ENCODE measurements at regions not wholly inside any gene's neighbourhood (a gene's known extent, or its start where the extent isn't known, plus 50 kb on each side); places are given as distances from the start of the nearest gene placed in this dataset.

DNA sequence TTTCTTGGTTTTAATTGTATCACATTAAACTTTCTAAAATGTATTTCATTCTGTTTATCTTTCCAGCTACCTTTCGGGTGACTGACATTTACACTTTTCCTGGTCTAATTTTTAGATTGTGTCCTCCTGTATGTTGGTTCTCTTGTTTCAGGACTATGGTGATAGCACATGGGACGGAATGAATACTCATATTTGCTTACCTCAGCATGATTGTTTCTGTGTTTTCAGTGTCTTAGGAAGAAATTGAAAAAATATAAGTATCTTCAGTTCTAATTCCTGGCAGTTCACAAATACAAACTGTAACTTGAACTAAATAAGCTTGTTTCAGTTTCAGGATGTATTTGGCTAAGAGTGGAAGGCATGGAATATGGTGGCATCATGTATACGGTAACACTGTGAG is 80.1 kb upstream of the ROBO1 start:
- DNase-seq (ENCODE audit: low read depth in 4 of 4, low spot score in 3 of 4): no peak

DNA sequence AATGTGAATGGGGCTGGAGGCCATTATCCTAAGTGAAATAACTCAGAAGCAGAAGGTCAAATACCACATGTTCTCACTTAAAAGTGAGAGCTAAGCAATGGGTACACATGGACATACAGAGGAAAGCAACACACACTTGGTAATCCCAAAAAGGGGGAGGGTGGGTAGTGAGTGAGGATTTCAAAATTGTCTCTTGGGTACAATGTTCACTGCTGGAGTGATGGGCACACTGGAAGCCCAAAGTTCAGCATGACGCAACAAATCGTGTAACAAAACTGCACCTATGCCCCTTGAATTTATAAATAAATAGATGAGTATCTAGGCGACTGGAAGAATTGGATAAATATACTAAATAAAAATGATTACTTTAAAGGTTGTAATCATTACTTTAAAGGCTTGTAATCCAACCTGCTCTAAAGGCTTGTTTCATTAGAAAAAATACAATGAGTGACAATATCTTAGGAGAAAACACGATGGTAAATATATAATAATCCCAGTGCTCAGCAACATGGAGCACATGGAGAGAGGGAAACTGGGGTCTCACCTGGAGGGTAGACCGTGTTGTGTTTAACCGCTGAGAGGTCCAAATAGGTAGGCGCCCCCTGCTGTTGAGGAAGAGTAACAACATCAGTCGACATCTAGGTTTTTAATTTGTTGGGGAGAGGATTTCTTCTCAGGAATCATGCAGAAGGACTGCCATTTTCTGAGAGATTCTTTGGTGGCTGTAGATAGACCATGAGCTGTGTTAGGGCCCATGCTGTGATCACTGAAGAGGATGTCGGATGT is 78.5 kb upstream of the ROBO1 start:
- DNase-seq (ENCODE audit: low read depth in 4 of 4, low spot score in 3 of 4): no peak

DNA sequence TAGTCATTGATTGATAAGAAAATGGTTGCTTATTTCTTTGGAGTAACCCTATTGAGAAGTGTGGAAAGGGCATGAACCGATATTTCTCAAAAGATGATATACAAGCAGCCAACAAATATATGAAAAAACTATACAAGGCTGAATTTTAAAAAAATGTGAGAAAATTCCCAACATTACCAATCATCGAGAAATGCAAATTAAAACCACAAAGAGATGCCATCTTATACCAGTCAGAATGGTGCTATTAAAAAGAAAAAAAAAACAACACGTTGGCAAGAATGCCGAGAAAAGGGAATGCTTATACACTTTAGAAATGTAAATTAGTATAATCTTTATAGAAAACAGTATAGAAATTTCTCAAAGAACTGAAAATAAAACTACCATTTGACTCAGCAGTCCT is 77.7 kb upstream of the ROBO1 start:
- DNase-seq (ENCODE audit: low read depth in 4 of 4, low spot score in 3 of 4): no peak

DNA sequence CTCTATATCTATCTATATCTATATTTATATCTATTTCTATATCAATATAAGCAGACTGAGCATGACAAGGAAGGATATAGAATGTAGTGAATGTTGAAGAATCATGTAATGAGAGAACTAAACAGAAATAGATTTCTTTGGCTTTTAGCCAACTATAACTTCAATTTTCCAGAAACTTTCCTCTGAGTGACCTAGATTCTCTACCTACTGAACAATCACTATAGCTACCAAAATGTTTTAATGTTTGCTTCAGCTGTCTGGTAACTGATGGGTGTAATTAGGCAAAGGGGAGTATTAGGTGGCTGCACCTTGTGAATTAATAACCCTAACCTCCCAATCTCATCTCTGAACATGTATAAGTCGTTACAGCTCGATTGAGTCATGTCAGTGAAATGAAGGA is 76.4 kb upstream of the ROBO1 start:
- DNase-seq (ENCODE audit: low read depth in 4 of 4, low spot score in 3 of 4): no peak

DNA sequence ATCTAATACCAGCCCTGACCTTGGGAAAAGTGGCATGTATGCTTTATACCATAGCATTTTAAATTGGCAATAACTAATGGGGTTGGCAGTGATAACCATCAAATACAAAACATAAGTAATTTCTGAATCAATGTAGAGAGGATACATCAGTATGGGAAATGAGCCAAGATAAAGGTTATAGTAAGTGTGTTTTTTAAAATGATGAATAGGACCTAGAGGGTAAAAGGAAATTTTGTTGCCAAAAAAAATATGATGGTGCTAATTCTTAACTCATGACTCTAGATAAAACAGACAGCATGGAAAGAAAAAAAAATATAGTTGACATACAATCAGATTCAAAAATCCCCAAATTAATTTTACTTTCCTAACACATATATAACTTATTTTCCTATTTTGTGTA is 75.4 kb upstream of the ROBO1 start:
- DNase-seq (ENCODE audit: low read depth in 4 of 4, low spot score in 3 of 4): no peak

GRCh38 chr3:79835701-79836100 is 67.9 kb upstream of the ROBO1 start:
- DNase-seq (ENCODE audit: low read depth in 4 of 4, low spot score in 3 of 4): no peak

DNA sequence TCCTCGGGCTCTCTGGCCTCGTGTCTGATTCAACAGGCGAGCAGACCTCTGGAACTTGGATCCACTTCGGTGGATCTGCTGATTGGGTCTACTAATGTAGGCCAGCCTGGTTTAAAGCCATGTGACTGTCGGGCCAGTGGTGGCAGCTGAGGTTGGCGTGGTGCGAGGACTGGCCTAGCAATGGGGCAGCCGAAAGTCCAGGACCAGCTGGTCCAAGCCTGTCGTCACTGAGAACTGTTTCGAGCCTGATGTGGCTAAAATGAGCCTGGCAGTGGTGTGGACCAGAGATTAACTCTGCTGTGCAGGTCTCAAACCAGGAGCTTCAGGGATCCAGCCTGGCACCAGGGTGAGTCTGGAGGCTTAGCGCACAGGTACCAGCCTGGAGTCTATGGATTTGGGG is 56.4 kb upstream of the ROBO1 start:
- no peak for DNase-seq (ENCODE audit: low read depth in 4 of 4, low spot score in 3 of 4)

- no peak for DNase-seq (ENCODE audit: low read depth in 4 of 4, low spot score in 3 of 4)
Observed at GRCh38 chr3:79822076-79822475, 54.3 kb upstream of the ROBO1 start.

- DNase-seq (ENCODE audit: low read depth in 4 of 4, low spot score in 3 of 4): no peak
Observed at GRCh38 chr3:79820089-79820488, 52.3 kb upstream of the ROBO1 start.

DNA sequence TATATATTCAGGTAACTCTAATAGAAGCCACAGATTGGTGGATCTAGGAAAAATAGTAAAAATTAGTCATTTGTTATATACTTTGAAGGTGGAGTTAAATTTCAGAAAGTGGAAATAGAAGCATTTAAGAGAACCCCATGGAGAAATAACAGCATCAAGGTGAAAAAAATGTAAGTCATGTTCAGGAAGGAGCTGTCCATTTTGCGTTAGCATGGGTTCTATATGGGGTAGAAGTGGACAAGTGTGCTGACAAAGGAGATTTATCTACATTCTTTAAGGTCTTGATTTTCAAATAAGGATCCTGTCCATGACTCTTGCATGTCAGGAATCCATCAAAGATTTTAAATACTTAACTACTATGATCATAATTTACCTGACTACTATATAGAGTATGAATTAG is 50.2 kb upstream of the ROBO1 start:
- DNase-seq (ENCODE audit: low read depth in 4 of 4, low spot score in 3 of 4): no peak

All from left renal pelvis (tissue), 4 donors.